ENCODE measurements at regions not wholly inside any gene's neighbourhood (a gene's known extent, or its start where the extent isn't known, plus 50 kb on each side); places are given as distances from the start of the nearest gene placed in this dataset.

DNA sequence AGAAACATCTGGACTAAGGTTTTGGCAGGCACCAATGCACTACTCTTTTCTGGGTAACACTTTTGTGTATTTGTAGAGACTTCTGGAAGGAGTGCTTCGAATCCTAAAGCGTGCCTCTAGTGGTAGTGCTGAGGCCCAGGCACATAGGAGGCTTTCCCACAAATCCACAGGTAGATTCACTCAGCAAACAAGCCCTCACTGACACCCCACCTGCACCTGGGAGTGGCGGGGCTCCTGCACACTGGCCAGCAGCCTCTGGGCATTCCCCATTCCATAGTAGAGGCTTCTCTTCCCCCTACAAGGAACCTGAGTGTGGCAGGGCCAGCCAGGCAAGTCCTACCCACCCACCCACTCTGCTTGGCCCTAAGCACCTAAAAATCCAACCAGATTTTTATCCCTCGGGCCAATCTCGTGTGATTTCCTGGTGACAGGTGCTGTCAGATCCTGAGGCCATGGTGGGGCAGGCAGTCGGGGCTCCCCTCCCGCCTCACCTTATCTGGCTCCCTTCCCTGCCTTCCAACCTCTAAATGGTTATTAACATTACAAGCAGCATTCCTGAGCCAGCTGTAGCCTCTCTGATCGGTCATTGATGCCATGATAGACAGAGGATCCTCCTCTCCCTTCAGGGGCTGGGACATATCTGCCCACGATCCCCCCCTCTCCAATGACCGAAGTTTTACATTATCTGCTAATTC is 82.4 kb downstream of the SLC2A10 start:
- intact Hi-C loops (cut with DNase I), result no loop called here
- WGBS, result 72% methylated on average over 8 of the region's 10 CpGs
- peaks cover 0 to 30% (median 0%) of the 10 kb centered on the region in 4 donors for H3K27me3 ChIP-seq

DNA sequence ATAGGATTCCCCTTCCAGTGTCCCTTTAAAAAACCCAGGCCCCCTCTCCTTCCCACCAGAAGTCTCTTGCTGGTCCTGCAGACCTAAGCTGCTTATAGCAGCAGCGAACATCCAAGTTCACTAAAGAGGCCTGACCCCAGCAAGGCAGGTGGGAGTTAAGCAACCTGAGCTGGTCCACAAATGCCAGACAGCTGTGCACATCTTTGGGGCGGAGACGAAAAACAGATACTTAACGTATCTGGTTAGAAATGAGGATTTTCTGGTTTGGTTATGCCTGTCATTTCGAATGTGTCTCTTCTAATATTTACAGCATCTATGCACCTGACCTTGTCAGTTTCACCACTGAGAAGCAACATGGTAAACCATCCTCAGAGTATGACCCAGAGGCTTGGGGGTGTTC is 87.8 kb downstream of the SLC2A10 start:
- Histone ChIP-seq H3K27me3 (peaks cover 0 to 24% (median 0%) of the 10 kb centered on the region in 4 donors), H3K4me1 (no peaks in the 10 kb centered on the region), H3K9me3 (no peaks in the 10 kb centered on the region), H3K36me3 (no peaks in the 10 kb centered on the region), H3K27ac (replicated peaks in 1 of 4) (no peak overlapping the region), H3K4me3 (no peak overlapping the region)
- intact Hi-C loops (cut with DNase I), result no loop called here
- 80% methylated on average over 5 of the region's 5 CpGs for WGBS
- DNase-seq (ENCODE audit: extremely low spot score), result no peak
- no peak for TF ChIP-seq POLR2AphosphoS5 (IDR thresholded peaks at IDR 0.05)
- TF ChIP-seq, protein P1, sequence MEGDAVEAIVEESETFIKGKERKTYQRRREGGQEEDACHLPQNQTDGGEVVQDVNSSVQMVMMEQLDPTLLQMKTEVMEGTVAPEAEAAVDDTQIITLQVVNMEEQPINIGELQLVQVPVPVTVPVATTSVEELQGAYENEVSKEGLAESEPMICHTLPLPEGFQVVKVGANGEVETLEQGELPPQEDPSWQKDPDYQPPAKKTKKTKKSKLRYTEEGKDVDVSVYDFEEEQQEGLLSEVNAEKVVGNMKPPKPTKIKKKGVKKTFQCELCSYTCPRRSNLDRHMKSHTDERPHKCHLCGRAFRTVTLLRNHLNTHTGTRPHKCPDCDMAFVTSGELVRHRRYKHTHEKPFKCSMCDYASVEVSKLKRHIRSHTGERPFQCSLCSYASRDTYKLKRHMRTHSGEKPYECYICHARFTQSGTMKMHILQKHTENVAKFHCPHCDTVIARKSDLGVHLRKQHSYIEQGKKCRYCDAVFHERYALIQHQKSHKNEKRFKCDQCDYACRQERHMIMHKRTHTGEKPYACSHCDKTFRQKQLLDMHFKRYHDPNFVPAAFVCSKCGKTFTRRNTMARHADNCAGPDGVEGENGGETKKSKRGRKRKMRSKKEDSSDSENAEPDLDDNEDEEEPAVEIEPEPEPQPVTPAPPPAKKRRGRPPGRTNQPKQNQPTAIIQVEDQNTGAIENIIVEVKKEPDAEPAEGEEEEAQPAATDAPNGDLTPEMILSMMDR (IDR thresholded peaks at IDR 0.05), result no peak
- TF ChIP-seq EP300 (IDR thresholded peaks at IDR 0.05), result no peak

More for the DNA sequence above, 82.4 kb downstream of the SLC2A10 start:
- no peaks in the 10 kb centered on the region for H3K9me3 ChIP-seq
- H3K27ac ChIP-seq (replicated peaks in 1 of 4), result no peak overlapping the region
- TF ChIP-seq POLR2A (IDR thresholded peaks at IDR 0.05; ENCODE audit: low read depth) (no peak), EP300 (IDR thresholded peaks at IDR 0.05) (no peak), POLR2AphosphoS5 (IDR thresholded peaks at IDR 0.05) (no peak)
- TF ChIP-seq, protein P1 (IDR thresholded peaks at IDR 0.05), result no peak
- no peaks in the 10 kb centered on the region for H3K36me3 ChIP-seq
- H3K4me1 ChIP-seq, result peaks cover 0 to 5% (median 4%) of the 10 kb centered on the region in 4 donors
- H3K4me3 ChIP-seq, result no peak overlapping the region
- no peak for DNase-seq (ENCODE audit: extremely low spot score)

DNA sequence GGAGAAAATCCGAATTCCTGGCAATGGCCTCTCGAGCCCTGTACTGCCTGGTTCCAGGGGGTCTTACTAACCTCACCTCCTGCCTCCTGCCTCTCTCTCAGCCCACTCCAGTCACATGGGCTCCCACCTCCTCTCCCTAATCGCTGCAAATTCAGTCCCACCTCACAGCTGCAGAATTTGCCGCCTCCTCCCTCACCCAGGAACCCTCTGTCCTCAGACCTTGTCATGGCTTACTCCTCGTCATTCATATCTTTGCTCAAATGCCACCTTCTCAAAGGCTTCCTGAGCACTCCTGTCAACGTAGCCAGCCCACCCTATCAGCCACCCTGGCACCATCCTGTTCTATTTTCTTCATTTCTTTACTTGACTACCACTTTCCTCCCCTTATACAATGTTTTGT is 89.0 kb downstream of the SLC2A10 start:
- Histone ChIP-seq H3K27ac (replicated peaks in 1 of 4) (no peak overlapping the region), H3K9me3 (no peaks in the 10 kb centered on the region), H3K27me3 (peaks cover 0 to 22% (median 0%) of the 10 kb centered on the region in 4 donors), H3K4me1 (no peaks in the 10 kb centered on the region), H3K36me3 (no peaks in the 10 kb centered on the region), H3K4me3 (no peak overlapping the region)
- 65% methylated on average over 6 of the region's 6 CpGs for WGBS
- no peak for TF ChIP-seq POLR2AphosphoS5 (IDR thresholded peaks at IDR 0.05)
- TF ChIP-seq, protein P1 (IDR thresholded peaks at IDR 0.05), result no peak
- no peak for TF ChIP-seq POLR2A (IDR thresholded peaks at IDR 0.05; ENCODE audit: low read depth)
- TF ChIP-seq EP300 (IDR thresholded peaks at IDR 0.05), result no peak
- no peak for DNase-seq (ENCODE audit: extremely low spot score)
- intact Hi-C loops (cut with DNase I), result no loop called here

DNA sequence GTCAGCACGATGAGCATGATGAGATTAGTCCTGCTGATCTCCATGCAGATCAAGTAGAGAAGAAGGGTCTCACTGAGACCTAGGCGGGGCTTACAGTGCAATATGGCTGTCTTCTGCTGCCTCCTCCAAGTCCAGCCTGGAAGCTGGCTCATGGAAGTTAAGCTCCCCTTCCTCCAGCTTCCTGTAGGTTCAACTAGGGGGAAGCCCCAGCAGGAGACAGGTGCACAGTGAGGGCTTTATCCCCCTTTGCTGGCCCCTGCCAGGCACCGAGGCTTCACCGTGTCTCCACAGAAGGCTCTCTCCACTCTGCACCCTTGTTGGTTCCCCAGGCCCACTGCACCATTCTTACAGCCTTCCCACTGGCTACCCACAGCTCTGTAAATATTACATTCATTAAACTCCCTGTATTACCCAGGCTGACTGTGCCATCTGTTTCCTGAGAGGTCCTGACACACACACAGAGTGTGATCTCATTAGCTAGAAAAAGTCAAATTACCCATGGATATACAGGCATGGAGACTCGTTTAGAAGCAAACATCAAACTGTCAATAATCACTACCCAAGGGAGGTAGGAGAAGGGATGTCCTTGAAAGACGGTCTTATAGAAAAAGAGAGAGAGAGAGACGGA is 90.4 kb downstream of the SLC2A10 start:
- TF ChIP-seq POLR2A (IDR thresholded peaks at IDR 0.05; ENCODE audit: low read depth), result no peak
- TF ChIP-seq POLR2AphosphoS5 (IDR thresholded peaks at IDR 0.05), result no peak
- intact Hi-C loops (cut with DNase I), result no loop called here

DNA sequence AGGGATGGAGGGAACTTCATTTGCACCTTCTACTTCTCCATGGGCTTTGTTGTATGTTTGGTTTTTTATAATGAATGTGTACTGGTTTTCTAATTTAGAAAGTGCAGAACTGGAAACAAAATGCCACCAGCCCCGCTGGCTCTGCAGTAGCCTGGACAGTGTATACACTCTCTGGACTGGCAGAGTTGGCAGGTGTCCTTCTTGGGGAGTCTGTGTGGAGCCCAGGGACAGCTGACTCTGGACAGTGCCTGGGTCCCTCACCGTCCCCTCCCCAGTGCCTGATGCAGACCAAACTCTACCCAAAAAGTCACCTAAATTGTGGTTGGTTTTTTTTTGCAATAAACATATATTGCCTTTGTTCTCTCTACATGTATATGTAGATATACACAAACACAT is 91.0 kb downstream of the SLC2A10 start:
- peaks cover 0 to 13% (median 0%) of the 10 kb centered on the region in 4 donors for H3K27me3 ChIP-seq
- intact Hi-C loops (cut with DNase I), result no loop called here
- no peak overlapping the region for H3K4me3 ChIP-seq
- H3K9me3 ChIP-seq, result no peaks in the 10 kb centered on the region
- DNase-seq (ENCODE audit: extremely low spot score), result no peak
- H3K27ac ChIP-seq (replicated peaks in 1 of 4), result no peak overlapping the region
- WGBS, result 90% methylated on average over 2 of the region's 2 CpGs
- no peaks in the 10 kb centered on the region for H3K4me1 ChIP-seq
- H3K36me3 ChIP-seq, result no peaks in the 10 kb centered on the region
- TF ChIP-seq POLR2AphosphoS5 (IDR thresholded peaks at IDR 0.05) (no peak), POLR2A (IDR thresholded peaks at IDR 0.05; ENCODE audit: low read depth) (no peak), EP300 (IDR thresholded peaks at IDR 0.05) (no peak)
- TF ChIP-seq, protein P1 (IDR thresholded peaks at IDR 0.05), result no peak

More for the DNA sequence above, 90.4 kb downstream of the SLC2A10 start:
- no peaks in the 10 kb centered on the region for H3K36me3 ChIP-seq
- H3K9me3 ChIP-seq, result no peaks in the 10 kb centered on the region
- H3K4me3 ChIP-seq, result no peak overlapping the region
- H3K27ac ChIP-seq (replicated peaks in 1 of 4), result no peak overlapping the region
- 54% methylated on average over 7 of the region's 7 CpGs for WGBS
- no peaks in the 10 kb centered on the region for H3K4me1 ChIP-seq
- DNase-seq (ENCODE audit: extremely low spot score), result no peak
- H3K27me3 ChIP-seq, result peaks cover 0 to 13% (median 0%) of the 10 kb centered on the region in 4 donors
